Sigmoid colon (tissue), 4 donors: ENCODE measurements at regions not wholly inside any gene's neighbourhood (a gene's known extent, or its start where the extent isn't known, plus 50 kb on each side); places are given as distances from the start of the nearest gene placed in this dataset.

Experiments
- EP300 ChIP-seq, 4 donors: sonication (generic); formaldehyde crosslinking; IDR thresholded peaks; one replicate each; pipeline ENCODE4 v1.6.1; 2017; ENCODE audit warnings: antibody characterized with exemption in 4 of 4
- POLR2A ChIP-seq, 2 donors: fragments of 450-650 bp; IDR thresholded peaks; one replicate each; pipeline ENCODE4 v1.6.1; 2016; ENCODE audit warnings: antibody characterized with exemption in 2 of 2, mild to moderate bottlenecking in 2 of 2, moderate library complexity in 2 of 2
- POLR2AphosphoS5 ChIP-seq, 4 donors: sonication (generic); formaldehyde crosslinking; IDR thresholded peaks; one replicate each; pipeline ENCODE4 v1.6.1; 2017; ENCODE audit warnings: antibody characterized with exemption in 4 of 4
- TF ChIP-seq, protein P1 (sequence below), 4 experiments: fragments of 450-650 bp in 3 of 4; fragments of 200-600 bp in 1 of 4; IDR thresholded peaks; one replicate each; pipeline ENCODE4 v1.5.1; 2016 to 2019; ENCODE audit warnings: antibody characterized with exemption in 4 of 4, mild to moderate bottlenecking in 3 of 4, moderate library complexity in 2 of 4

DNA sequence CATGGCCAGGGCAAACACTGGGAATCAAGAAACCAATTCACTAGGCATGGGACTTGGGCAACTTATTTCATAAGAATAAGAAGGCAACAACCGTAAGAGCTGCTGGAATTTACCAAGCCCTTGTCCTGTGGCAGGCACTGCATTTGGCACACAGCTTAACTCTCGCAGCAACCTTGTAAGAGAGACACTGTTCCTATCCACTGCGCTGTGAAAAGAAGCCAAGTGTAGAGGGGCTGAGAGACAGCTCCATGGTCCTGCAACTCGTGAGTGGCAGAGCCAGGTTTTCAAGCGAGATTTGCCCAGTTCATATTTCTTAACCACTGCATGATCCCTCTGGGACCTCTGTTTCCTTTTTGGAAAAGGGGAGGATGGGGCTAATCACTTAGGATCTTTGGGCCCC, 129.3 kb upstream of the STC2 start:
- TF ChIP-seq POLR2A (IDR thresholded peaks at IDR 0.05) (no peak), EP300 (IDR thresholded peaks at IDR 0.05) (no peak), POLR2AphosphoS5 (IDR thresholded peaks at IDR 0.05) (no peak)
- TF ChIP-seq, protein P1, sequence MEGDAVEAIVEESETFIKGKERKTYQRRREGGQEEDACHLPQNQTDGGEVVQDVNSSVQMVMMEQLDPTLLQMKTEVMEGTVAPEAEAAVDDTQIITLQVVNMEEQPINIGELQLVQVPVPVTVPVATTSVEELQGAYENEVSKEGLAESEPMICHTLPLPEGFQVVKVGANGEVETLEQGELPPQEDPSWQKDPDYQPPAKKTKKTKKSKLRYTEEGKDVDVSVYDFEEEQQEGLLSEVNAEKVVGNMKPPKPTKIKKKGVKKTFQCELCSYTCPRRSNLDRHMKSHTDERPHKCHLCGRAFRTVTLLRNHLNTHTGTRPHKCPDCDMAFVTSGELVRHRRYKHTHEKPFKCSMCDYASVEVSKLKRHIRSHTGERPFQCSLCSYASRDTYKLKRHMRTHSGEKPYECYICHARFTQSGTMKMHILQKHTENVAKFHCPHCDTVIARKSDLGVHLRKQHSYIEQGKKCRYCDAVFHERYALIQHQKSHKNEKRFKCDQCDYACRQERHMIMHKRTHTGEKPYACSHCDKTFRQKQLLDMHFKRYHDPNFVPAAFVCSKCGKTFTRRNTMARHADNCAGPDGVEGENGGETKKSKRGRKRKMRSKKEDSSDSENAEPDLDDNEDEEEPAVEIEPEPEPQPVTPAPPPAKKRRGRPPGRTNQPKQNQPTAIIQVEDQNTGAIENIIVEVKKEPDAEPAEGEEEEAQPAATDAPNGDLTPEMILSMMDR (IDR thresholded peaks at IDR 0.05), result no peak
